Astrocyte of the spinal cord (primary cell): ENCODE measurements at regions not wholly inside any gene's neighbourhood (a gene's known extent, or its start where the extent isn't known, plus 50 kb on each side); places are given as distances from the start of the nearest gene placed in this dataset.

Source experiments
- DNase-seq: peaks from one replicate; pipeline ENCODE4 v3.0.0; 2011; ENCODE audit warnings: low read depth, low spot score
- H3K4me3 ChIP-seq: 2 replicates; pipeline ENCODE4 v1.5.1; 2011; ENCODE audit warnings: low read depth, mild to moderate bottlenecking, low read length, moderate library complexity
- CTCF ChIP-seq: IDR thresholded peaks from 2 replicates; pipeline ENCODE4 v1.5.1; 2012; ENCODE audit warnings: low read depth, mild to moderate bottlenecking, low read length, inconsistent platforms
- in situ Hi-C: cut with HindIII; loops from 2 replicates; pipeline ENCODE4 v1.10.0; 2017; ENCODE audit warnings: low sequenced_read_pairs

- no peak for DNase-seq
- no peak overlapping the region for H3K4me3 ChIP-seq
- in situ Hi-C loops, result no loop called here
- TF ChIP-seq CTCF, result no peak
Measured at GRCh38 chr1:217180443-217180842, 450.4 kb downstream of the GPATCH2 start.

- in situ Hi-C loops, result no loop called here
- no peak for DNase-seq
- no peak overlapping the region for H3K4me3 ChIP-seq
- TF ChIP-seq CTCF, result no peak
Measured at GRCh38 chr1:217164403-217164802, 441.2 kb upstream of the ESRRG start.

GRCh38 chr1:217153361-217153760, 430.1 kb upstream of the ESRRG start:
- DNase-seq, result no peak
- in situ Hi-C loops, result no loop called here
- TF ChIP-seq CTCF, result no peak
- no peak overlapping the region for H3K4me3 ChIP-seq

- in situ Hi-C loops, result no loop called here
- no peak overlapping the region for H3K4me3 ChIP-seq
- TF ChIP-seq CTCF, result no peak
Measured at GRCh38 chr1:217150366-217150765, 427.1 kb upstream of the ESRRG start.

GRCh38 chr1:217149791-217150190, 426.6 kb upstream of the ESRRG start:
- in situ Hi-C loops, result no loop called here
- H3K4me3 ChIP-seq, result no peak overlapping the region
- TF ChIP-seq CTCF, result no peak
- no peak for DNase-seq

More at GRCh38 chr1:217150366-217150765, 427.1 kb upstream of the ESRRG start:
- no peak for DNase-seq

- in situ Hi-C loops, result no loop called here
- H3K4me3 ChIP-seq, result no peak overlapping the region
- no peak for TF ChIP-seq CTCF
- DNase-seq, result no peak
Measured at GRCh38 chr1:217141711-217142110, 418.5 kb upstream of the ESRRG start.
